Trophoblast cell (in vitro differentiated cells and primary cell): ENCODE measurements at regions not wholly inside any gene's neighbourhood (a gene's known extent, or its start where the extent isn't known, plus 50 kb on each side); places are given as distances from the start of the nearest gene placed in this dataset.

ENCODE experiments used
- DNase-seq, 2 donors: peaks; one replicate each; pipeline ENCODE4 v3.0.0-alpha.2; 2016
- H2AFZ ChIP-seq: 2 replicates; pipeline ENCODE4 v1.6.1; 2013; ENCODE audit warnings: low read length, moderate library complexity, mild to moderate bottlenecking; ENCODE audit not compliant: insufficient read depth, poor library complexity
- H2AK5ac ChIP-seq: 2 replicates; pipeline ENCODE4 v1.6.1; 2013; ENCODE audit warnings: mild to moderate bottlenecking, low read length
- H2BK120ac ChIP-seq: 2 replicates; pipeline ENCODE4 v1.6.1; 2013; ENCODE audit warnings: low read length, mild to moderate bottlenecking, moderate library complexity; ENCODE audit not compliant: insufficient read depth, poor library complexity
- H2BK12ac ChIP-seq: 2 replicates; pipeline ENCODE4 v1.6.1; 2013; ENCODE audit warnings: mild to moderate bottlenecking, low read length, moderate library complexity
- H2BK5ac ChIP-seq: 2 replicates; pipeline ENCODE4 v1.6.1; 2013; ENCODE audit warnings: low read length, low read depth, moderate library complexity, mild to moderate bottlenecking; ENCODE audit not compliant: poor library complexity
- H3K14ac ChIP-seq: 2 replicates; pipeline ENCODE4 v1.6.1; 2013; ENCODE audit warnings: mild to moderate bottlenecking, low read length
- H3K18ac ChIP-seq: 2 replicates; pipeline ENCODE4 v1.6.1; 2013; ENCODE audit warnings: mild to moderate bottlenecking, low read length
- H3K23ac ChIP-seq: 2 replicates; pipeline ENCODE4 v1.6.1; 2013; ENCODE audit warnings: low read length
- H3K27ac ChIP-seq: 2 replicates; pipeline ENCODE4 v1.5.1; 2013; ENCODE audit warnings: low read depth, mild to moderate bottlenecking, inconsistent platforms, low read length, moderate library complexity
- H3K27me3 ChIP-seq: 2 replicates; pipeline ENCODE4 v1.6.1; 2013; ENCODE audit warnings: inconsistent platforms, mild to moderate bottlenecking, low read length, moderate library complexity; ENCODE audit not compliant: insufficient read depth
- H3K36me3 ChIP-seq, 2 experiments: 1 replicate in 1 of 2; 2 replicates in 1 of 2; pipeline ENCODE4 v1.6.1; 2013; ENCODE audit warnings: low read length in 2 of 2, mild to moderate bottlenecking in 2 of 2, moderate library complexity in 1 of 2; ENCODE audit not compliant: insufficient read depth in 2 of 2, control insufficient read depth in 1 of 2
- H3K4ac ChIP-seq: 2 replicates; pipeline ENCODE4 v1.6.1; 2013; ENCODE audit warnings: low read depth, mild to moderate bottlenecking, low read length, moderate library complexity
- H3K4me1 ChIP-seq, 2 experiments: 1 replicate in 1 of 2; 2 replicates in 1 of 2; pipeline ENCODE4 v1.6.1; 2013; ENCODE audit warnings: low read length in 2 of 2, mild to moderate bottlenecking in 2 of 2, moderate library complexity in 1 of 2; ENCODE audit not compliant: insufficient read depth in 2 of 2, control insufficient read depth in 1 of 2
- H3K4me2 ChIP-seq: 2 replicates; pipeline ENCODE4 v1.6.1; 2013; ENCODE audit warnings: inconsistent platforms, mild to moderate bottlenecking, low read length, moderate library complexity
- H3K4me3 ChIP-seq: 2 replicates; pipeline ENCODE4 v1.5.1; 2013; ENCODE audit warnings: mild to moderate bottlenecking, low read depth, low read length, inconsistent platforms
- H3K79me1 ChIP-seq: one replicate; pipeline ENCODE4 v1.6.1; 2013; ENCODE audit warnings: low read length
- H3K79me2 ChIP-seq: 2 replicates; pipeline ENCODE4 v1.6.1; 2013; ENCODE audit warnings: low read length, mild to moderate bottlenecking; ENCODE audit not compliant: control insufficient read depth, insufficient read depth, poor library complexity
- H3K9ac ChIP-seq: 2 replicates; pipeline ENCODE4 v1.6.1; 2013; ENCODE audit warnings: mild to moderate bottlenecking, low read length
- H3K9me3 ChIP-seq: 2 replicates; pipeline ENCODE4 v1.6.1; 2013; ENCODE audit warnings: low read depth, mild to moderate bottlenecking, control low read depth, inconsistent platforms, low read length; ENCODE audit not compliant: insufficient read depth
- H4K12ac ChIP-seq: 2 replicates; pipeline ENCODE4 v1.6.1; 2013; ENCODE audit warnings: low read depth, mild to moderate bottlenecking, low read length, moderate library complexity
- H4K8ac ChIP-seq: 2 replicates; pipeline ENCODE4 v1.6.1; 2013; ENCODE audit warnings: low read depth, mild to moderate bottlenecking, low read length, moderate library complexity
- H4K91ac ChIP-seq: one replicate; pipeline ENCODE4 v1.6.1; 2013; ENCODE audit warnings: low read depth, mild to moderate bottlenecking, low read length, moderate library complexity
- WGBS: extraction: QIAGEN DNeasy Blood & Tissue Kit; methylation state at CpG from one replicate; pipeline ENCODE4 v1.1.7; 2013; ENCODE audit warnings: missing lambda C conversion rate; ENCODE audit not compliant: insufficient read length, insufficient coverage; ENCODE audit errors: extremely low coverage; 5-methylcytosine and 5-hydroxymethylcytosine counted together

DNA sequence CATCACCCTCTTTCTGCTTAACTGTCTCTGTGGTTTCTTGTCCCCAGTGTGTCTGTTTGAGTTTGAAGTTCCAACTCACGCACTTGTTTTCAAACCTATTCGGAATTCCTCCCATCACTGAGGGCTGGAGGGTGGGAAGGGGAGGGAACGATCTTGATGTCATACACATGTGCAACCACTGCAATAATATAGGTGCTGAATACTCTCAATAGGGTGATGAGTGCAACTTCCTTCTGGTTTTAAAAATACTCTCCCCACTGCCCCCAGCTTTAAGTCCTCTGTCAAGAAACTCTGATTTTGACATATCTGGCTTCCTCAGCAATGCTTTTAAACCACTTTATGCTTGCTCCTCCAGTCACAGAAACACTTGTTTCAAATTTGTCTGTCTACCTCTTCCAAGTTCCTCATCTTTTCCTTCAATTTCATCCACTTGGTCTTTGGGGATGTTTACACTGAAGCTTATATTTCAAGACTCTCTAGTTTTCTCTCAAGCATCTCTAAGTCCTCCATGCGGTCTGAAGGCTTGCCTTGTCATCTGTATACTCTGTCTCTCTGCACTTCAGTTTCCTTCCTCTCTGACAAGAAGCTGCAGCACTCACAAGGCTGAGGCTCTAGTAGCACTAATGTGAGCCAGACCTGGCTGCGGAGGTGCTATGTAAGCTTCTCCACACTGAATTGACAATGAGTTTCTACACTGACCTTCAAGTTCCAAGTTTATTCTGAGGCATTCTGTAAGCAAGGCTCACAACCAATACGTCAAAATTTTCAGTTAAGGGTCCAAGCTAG lies 422.3 kb downstream of the ZEB2 start:
- H3K27ac ChIP-seq, result no peak overlapping the region
- H2AFZ ChIP-seq, result no peak overlapping the region
- H3K4me1 ChIP-seq, result no peaks in the 10 kb centered on the region
- H3K36me3 ChIP-seq, result no peaks in the 10 kb centered on the region
- no peak overlapping the region for H3K4ac ChIP-seq
- no peak overlapping the region for H3K4me3 ChIP-seq
- H3K27me3 ChIP-seq, result no peaks in the 10 kb centered on the region
- H3K23ac ChIP-seq, result no peak overlapping the region
- no peak overlapping the region for H3K4me2 ChIP-seq
- H2BK120ac ChIP-seq, result no peak overlapping the region
- H3K9me3 ChIP-seq, result no peaks in the 10 kb centered on the region
- H4K12ac ChIP-seq, result no peak overlapping the region
- no peak overlapping the region for H3K14ac ChIP-seq
- H2AK5ac ChIP-seq, result no peak overlapping the region
- no peak overlapping the region for H2BK12ac ChIP-seq
- H3K79me1 ChIP-seq, result no peaks in the 10 kb centered on the region
- DNase-seq, result no peak
- H3K9ac ChIP-seq, result no peak overlapping the region
- no peak overlapping the region for H3K18ac ChIP-seq
- H3K79me2 ChIP-seq, result no peaks in the 10 kb centered on the region
- H4K91ac ChIP-seq, result no peak overlapping the region
- no CpG with 5 or more reads among the region's 6 CpGs for WGBS
- no peak overlapping the region for H4K8ac ChIP-seq
- no peak overlapping the region for H2BK5ac ChIP-seq

DNA sequence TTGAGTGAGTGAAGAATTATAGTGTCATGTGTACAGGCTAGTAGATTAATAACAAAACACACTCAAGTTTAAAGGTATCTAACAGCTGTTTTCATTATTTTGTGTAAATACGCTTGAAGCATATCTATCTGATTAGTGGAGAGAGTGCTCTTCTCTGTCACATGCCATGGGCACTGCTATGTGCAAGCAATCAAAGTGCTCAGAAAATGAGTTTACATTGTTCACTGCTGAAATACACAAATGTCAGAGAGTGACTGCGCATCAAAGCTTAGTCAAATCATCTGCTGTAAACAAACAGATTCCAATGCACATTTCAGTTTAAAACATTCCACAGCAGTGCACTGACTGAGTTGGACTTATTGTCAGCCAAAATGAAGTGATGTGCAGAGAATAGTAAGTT lies 423.4 kb downstream of the ZEB2 start:
- no peaks in the 10 kb centered on the region for H3K79me1 ChIP-seq
- H3K23ac ChIP-seq, result no peak overlapping the region
- no peak for DNase-seq
- no peak overlapping the region for H2AFZ ChIP-seq
- H4K91ac ChIP-seq, result no peak overlapping the region
- H3K18ac ChIP-seq, result no peak overlapping the region
- H3K4ac ChIP-seq, result no peak overlapping the region
- no peak overlapping the region for H2BK120ac ChIP-seq
- H3K9me3 ChIP-seq, result no peaks in the 10 kb centered on the region
- H3K4me2 ChIP-seq, result no peak overlapping the region
- no peaks in the 10 kb centered on the region for H3K27me3 ChIP-seq
- no peak overlapping the region for H2BK12ac ChIP-seq
- H2BK5ac ChIP-seq, result no peak overlapping the region
- no peaks in the 10 kb centered on the region for H3K36me3 ChIP-seq
- no CpG with 5 or more reads among the region's 2 CpGs for WGBS
- no peak overlapping the region for H3K27ac ChIP-seq
- no peaks in the 10 kb centered on the region for H3K79me2 ChIP-seq
- no peaks in the 10 kb centered on the region for H3K4me1 ChIP-seq
- H4K12ac ChIP-seq, result no peak overlapping the region
- H3K4me3 ChIP-seq, result no peak overlapping the region
- H3K14ac ChIP-seq, result no peak overlapping the region
- no peak overlapping the region for H3K9ac ChIP-seq
- H4K8ac ChIP-seq, result no peak overlapping the region
- H2AK5ac ChIP-seq, result no peak overlapping the region

- Histone ChIP-seq H4K12ac (no peak overlapping the region), H2BK5ac (no peak overlapping the region), H3K23ac (no peak overlapping the region), H3K9me3 (no peaks in the 10 kb centered on the region), H3K14ac (no peak overlapping the region), H2BK120ac (no peak overlapping the region), H3K9ac (no peak overlapping the region), H3K27ac (no peak overlapping the region), H3K79me1 (no peaks in the 10 kb centered on the region), H3K4me2 (no peak overlapping the region), H2AK5ac (no peak overlapping the region), H4K8ac (no peak overlapping the region), H3K27me3 (no peaks in the 10 kb centered on the region), H4K91ac (no peak overlapping the region), H3K4ac (no peak overlapping the region), H3K79me2 (no peaks in the 10 kb centered on the region), H3K36me3 (no peaks in the 10 kb centered on the region), H3K4me3 (no peak overlapping the region), H3K4me1 (no peaks in the 10 kb centered on the region), H3K18ac (no peak overlapping the region), H2AFZ (no peak overlapping the region), H2BK12ac (no peak overlapping the region)
- whole genome bisulfite sequencing, result no CpG with 5 or more reads among the region's 5 CpGs
- DNase-seq, result no peak
Observed at GRCh38 chr2:144094408-144095151, 425.3 kb downstream of the ZEB2 start.

DNA sequence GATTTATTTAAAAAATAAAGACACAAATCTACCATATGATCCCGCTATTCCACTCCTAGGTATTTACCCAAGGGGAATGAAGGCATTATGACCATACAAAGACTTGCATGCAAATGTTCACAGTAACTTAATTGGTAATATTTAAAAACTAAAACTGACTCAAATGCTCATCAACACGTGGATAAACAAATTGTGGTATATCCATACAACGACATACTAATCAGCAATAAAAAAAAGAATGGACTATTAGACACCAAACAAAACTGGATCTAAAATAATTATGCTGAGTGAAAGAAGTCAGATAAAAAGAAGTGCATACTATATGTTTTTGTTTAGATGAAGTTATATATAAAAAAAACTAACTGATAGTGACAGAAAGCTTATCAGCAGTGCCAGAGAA lies 428.3 kb downstream of the ZEB2 start:
- no peak overlapping the region for H3K4me2 ChIP-seq
- no CpG with 5 or more reads among the region's 3 CpGs for WGBS
- no peaks in the 10 kb centered on the region for H3K79me1 ChIP-seq
- H3K4ac ChIP-seq, result no peak overlapping the region
- no peaks in the 10 kb centered on the region for H3K27me3 ChIP-seq
- H3K18ac ChIP-seq, result no peak overlapping the region
- no peak overlapping the region for H2BK12ac ChIP-seq
- no peak overlapping the region for H3K14ac ChIP-seq
- H2AK5ac ChIP-seq, result no peak overlapping the region
- no peak overlapping the region for H3K27ac ChIP-seq
- H4K8ac ChIP-seq, result no peak overlapping the region
- no peak overlapping the region for H3K23ac ChIP-seq
- no peaks in the 10 kb centered on the region for H3K4me1 ChIP-seq
- no peak overlapping the region for H3K9ac ChIP-seq
- H3K36me3 ChIP-seq, result no peaks in the 10 kb centered on the region
- H3K4me3 ChIP-seq, result no peak overlapping the region
- DNase-seq, result no peak
- H3K79me2 ChIP-seq, result no peaks in the 10 kb centered on the region
- H2AFZ ChIP-seq, result no peak overlapping the region
- H2BK120ac ChIP-seq, result no peak overlapping the region
- H2BK5ac ChIP-seq, result no peak overlapping the region
- H3K9me3 ChIP-seq, result no peaks in the 10 kb centered on the region
- no peak overlapping the region for H4K91ac ChIP-seq
- H4K12ac ChIP-seq, result no peak overlapping the region
